Natural killer cell treated with Interleukin-12 subunit alpha and Interleukin-12 subunit beta and Interleukin-15 and Interleukin-18, amount 100 ng/mL, for 72 hours (primary cell): ENCODE measurements at regions not wholly inside any gene's neighbourhood (a gene's known extent, or its start where the extent isn't known, plus 50 kb on each side); places are given as distances from the start of the nearest gene placed in this dataset.
"Not testable (repeated sequence)": the region's sequence is repeated elsewhere in the genome, so short reads cannot be mapped to it uniquely, and the experiment has no call there.

Source experiments
- ATAC-seq, 2 donors: fragments of 150-1000 bp; cut with Tn5 transposase in 1 of 2; sonication (Bioruptor Pico), chemical (Tn5 transposase) in 1 of 2; 2 replicates each; pipeline ENCODE4 v1.10.0; 2021
- DNase-seq: peaks from one replicate; pipeline ENCODE4 v3.0.0; 2022; ENCODE audit warnings: low spot score
- H3K27ac Mint-ChIP-seq, 2 donors: 1 replicate in 1 of 2; 2 replicates in 1 of 2; pipeline ENCODE4 v1.8.0; 2022; ENCODE audit warnings: mixed read lengths in 2 of 2, mild to moderate bottlenecking in 1 of 2, moderate library complexity in 1 of 2
- H3K27me3 Mint-ChIP-seq, 2 donors: 1 replicate in 1 of 2; 2 replicates in 1 of 2; pipeline ENCODE4 v1.8.0; 2022; ENCODE audit warnings: mixed read lengths in 2 of 2
- H3K36me3 Mint-ChIP-seq: one replicate; pipeline ENCODE4 v1.8.0; 2022; ENCODE audit warnings: mixed read lengths
- H3K4me1 Mint-ChIP-seq, 2 donors: 1 replicate in 1 of 2; 2 replicates in 1 of 2; pipeline ENCODE4 v1.8.0; 2022; ENCODE audit warnings: low read depth in 2 of 2, mixed read lengths in 2 of 2, mild to moderate bottlenecking in 1 of 2
- H3K4me3 Mint-ChIP-seq: one replicate; pipeline ENCODE4 v1.8.0; 2022; ENCODE audit warnings: mixed read lengths
- H3K9me3 Mint-ChIP-seq: 2 replicates; pipeline ENCODE4 v1.8.0; 2022; ENCODE audit warnings: mixed read lengths

GRCh38 chr2:122535960-122536505, 780.6 kb downstream of the TSN start:
- H3K27me3 Mint-ChIP-seq = no peaks in the 10 kb centered on the region
- no peaks in the 10 kb centered on the region for H3K36me3 Mint-ChIP-seq
- no peak overlapping the region for H3K27ac Mint-ChIP-seq
- no peak for DNase-seq
- peaks cover 8% of the 10 kb centered on the region for H3K9me3 Mint-ChIP-seq
- no peak overlapping the region for H3K4me3 Mint-ChIP-seq
- ATAC-seq = no peak
- H3K4me1 Mint-ChIP-seq = no peaks in the 10 kb centered on the region

GRCh38 chr2:122539311-122539710, 783.9 kb downstream of the TSN start:
- no peaks in the 10 kb centered on the region for H3K4me1 Mint-ChIP-seq
- no peaks in the 10 kb centered on the region for H3K27me3 Mint-ChIP-seq
- H3K27ac Mint-ChIP-seq = no peak overlapping the region
- DNase-seq = no peak
- H3K9me3 Mint-ChIP-seq = peaks cover 12% of the 10 kb centered on the region
- no peaks in the 10 kb centered on the region for H3K36me3 Mint-ChIP-seq
- ATAC-seq = no peak
- no peak overlapping the region for H3K4me3 Mint-ChIP-seq

GRCh38 chr2:122539920-122540319, 784.5 kb downstream of the TSN start:
- H3K27me3 Mint-ChIP-seq = no peaks in the 10 kb centered on the region
- no peak overlapping the region for H3K4me3 Mint-ChIP-seq

GRCh38 chr2:122542236-122542635, 786.8 kb downstream of the TSN start:
- DNase-seq = no peak
- Mint-ChIP-seq H3K9me3 (peaks cover 8% of the 10 kb centered on the region), H3K36me3 (no peaks in the 10 kb centered on the region), H3K4me3 (no peak overlapping the region), H3K4me1 (no peaks in the 10 kb centered on the region), H3K27me3 (no peaks in the 10 kb centered on the region), H3K27ac (no peak overlapping the region)
- ATAC-seq = no peak

More at GRCh38 chr2:122539920-122540319, 784.5 kb downstream of the TSN start:
- DNase-seq = no peak
- Mint-ChIP-seq H3K27ac (no peak overlapping the region), H3K4me1 (no peaks in the 10 kb centered on the region), H3K36me3 (no peaks in the 10 kb centered on the region), H3K9me3 (peaks cover 12% of the 10 kb centered on the region)
- ATAC-seq = no peak

GRCh38 chr2:122542646-122543045, 787.2 kb downstream of the TSN start:
- Mint-ChIP-seq H3K36me3 (no peaks in the 10 kb centered on the region), H3K27me3 (no peaks in the 10 kb centered on the region), H3K27ac (no peak overlapping the region), H3K4me3 (no peak overlapping the region), H3K9me3 (peaks cover 8% of the 10 kb centered on the region), H3K4me1 (no peaks in the 10 kb centered on the region)
- DNase-seq = no peak
- no peak for ATAC-seq

GRCh38 chr2:122543815-122544214, 788.4 kb downstream of the TSN start:
- Mint-ChIP-seq H3K27ac (no peak overlapping the region), H3K27me3 (no peaks in the 10 kb centered on the region), H3K9me3 (peaks cover 11% of the 10 kb centered on the region), H3K4me1 (no peaks in the 10 kb centered on the region), H3K4me3 (no peak overlapping the region), H3K36me3 (no peaks in the 10 kb centered on the region)
- ATAC-seq = no peak
- no peak for DNase-seq

GRCh38 chr2:122545821-122546220, 790.4 kb downstream of the TSN start:
- Mint-ChIP-seq H3K36me3 (peaks cover 10% of the 10 kb centered on the region), H3K27ac (no peak overlapping the region), H3K27me3 (no peaks in the 10 kb centered on the region), H3K9me3 (peaks cover 20% of the 10 kb centered on the region), H3K4me1 (no peaks in the 10 kb centered on the region), H3K4me3 (no peak overlapping the region)
- ATAC-seq (no peak), DNase-seq (no peak)

GRCh38 chr2:122562775-122563174, 807.3 kb downstream of the TSN start:
- no peak for ATAC-seq
- Mint-ChIP-seq H3K27ac (no peak overlapping the region), H3K4me3 (no peak overlapping the region), H3K9me3 (no peaks in the 10 kb centered on the region), H3K4me1 (no peaks in the 10 kb centered on the region), H3K27me3 (no peaks in the 10 kb centered on the region), H3K36me3 (no peaks in the 10 kb centered on the region)
- no peak for DNase-seq

- no peak for ATAC-seq
- H3K27ac Mint-ChIP-seq = no peak overlapping the region
- H3K4me3 Mint-ChIP-seq = no peak overlapping the region
- no peaks in the 10 kb centered on the region for H3K4me1 Mint-ChIP-seq
- H3K36me3 Mint-ChIP-seq = no peaks in the 10 kb centered on the region
- no peaks in the 10 kb centered on the region for H3K27me3 Mint-ChIP-seq
- no peaks in the 10 kb centered on the region for H3K9me3 Mint-ChIP-seq
- DNase-seq = no peak
Measured at GRCh38 chr2:122563781-122564180, 808.3 kb downstream of the TSN start.

GRCh38 chr2:122564843-122565242, 809.4 kb downstream of the TSN start:
- Mint-ChIP-seq H3K4me1 (no peaks in the 10 kb centered on the region), H3K27me3 (no peaks in the 10 kb centered on the region), H3K9me3 (no peaks in the 10 kb centered on the region), H3K27ac (no peak overlapping the region), H3K36me3 (no peaks in the 10 kb centered on the region), H3K4me3 (no peak overlapping the region)
- DNase-seq = no peak
- ATAC-seq = no peak

- Mint-ChIP-seq H3K9me3 (no peaks in the 10 kb centered on the region), H3K27me3 (no peaks in the 10 kb centered on the region), H3K4me3 (no peak overlapping the region), H3K36me3 (no peaks in the 10 kb centered on the region), H3K27ac (no peak overlapping the region), H3K4me1 (no peaks in the 10 kb centered on the region)
- ATAC-seq (no peak), DNase-seq (no peak)
Measured at GRCh38 chr2:122565364-122565763, 809.9 kb downstream of the TSN start.

- ATAC-seq (no peak), DNase-seq (no peak)
- H3K27me3 Mint-ChIP-seq = no peaks in the 10 kb centered on the region
- H3K4me1 Mint-ChIP-seq = no peaks in the 10 kb centered on the region
- peaks cover 7% of the 10 kb centered on the region for H3K9me3 Mint-ChIP-seq
- H3K27ac Mint-ChIP-seq = no peak overlapping the region
- no peaks in the 10 kb centered on the region for H3K36me3 Mint-ChIP-seq
- no peak overlapping the region for H3K4me3 Mint-ChIP-seq
Measured at GRCh38 chr2:122570641-122571040, 815.2 kb downstream of the TSN start.

GRCh38 chr2:122571471-122571870, 816.0 kb downstream of the TSN start:
- H3K27me3 Mint-ChIP-seq, H3K4me3 Mint-ChIP-seq, H3K36me3 Mint-ChIP-seq, DNase-seq, ATAC-seq, H3K9me3 Mint-ChIP-seq, H3K27ac Mint-ChIP-seq, H3K4me1 Mint-ChIP-seq: not testable (repeated sequence)

- no peak overlapping the region for H3K4me3 Mint-ChIP-seq
- H3K27ac Mint-ChIP-seq = no peak overlapping the region
- H3K27me3 Mint-ChIP-seq = no peaks in the 10 kb centered on the region
- H3K36me3 Mint-ChIP-seq = no peaks in the 10 kb centered on the region
- peaks cover 10% of the 10 kb centered on the region for H3K9me3 Mint-ChIP-seq
- no peaks in the 10 kb centered on the region for H3K4me1 Mint-ChIP-seq
- ATAC-seq = no peak
- no peak for DNase-seq
Measured at GRCh38 chr2:122575076-122575475, 819.6 kb downstream of the TSN start.

- H3K4me3 Mint-ChIP-seq = no peak overlapping the region
- H3K27ac Mint-ChIP-seq = no peak overlapping the region
- no peak for DNase-seq
- no peaks in the 10 kb centered on the region for H3K27me3 Mint-ChIP-seq
- no peaks in the 10 kb centered on the region for H3K4me1 Mint-ChIP-seq
- peaks cover 6% of the 10 kb centered on the region for H3K36me3 Mint-ChIP-seq
- peaks cover 16% of the 10 kb centered on the region for H3K9me3 Mint-ChIP-seq
- ATAC-seq = no peak
Measured at GRCh38 chr2:122583159-122583917, 827.9 kb downstream of the TSN start.
